ENCODE measurements at regions not wholly inside any gene's neighbourhood (a gene's known extent, or its start where the extent isn't known, plus 50 kb on each side); places are given as distances from the start of the nearest gene placed in this dataset.

DNA sequence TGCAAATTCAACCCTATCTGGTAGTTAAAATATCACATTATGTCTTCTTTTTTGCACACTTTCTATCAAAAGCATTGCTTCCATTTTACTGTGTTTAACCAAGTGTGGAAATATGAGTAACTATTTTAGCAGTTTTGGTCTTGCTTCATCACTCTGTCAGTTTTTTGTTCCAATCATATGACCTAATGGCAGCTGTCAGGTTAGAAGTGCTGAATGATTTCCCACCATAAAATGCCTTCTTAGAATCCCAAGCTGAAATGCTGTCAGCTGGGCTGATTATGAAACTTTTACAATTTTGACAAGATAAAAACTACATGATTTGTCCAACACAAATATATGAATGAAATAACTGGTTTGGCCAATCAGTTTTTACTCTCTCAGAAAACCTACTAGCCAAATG, 1654.6 kb upstream of the RAG2 start:
- no peak for DNase-seq

DNA sequence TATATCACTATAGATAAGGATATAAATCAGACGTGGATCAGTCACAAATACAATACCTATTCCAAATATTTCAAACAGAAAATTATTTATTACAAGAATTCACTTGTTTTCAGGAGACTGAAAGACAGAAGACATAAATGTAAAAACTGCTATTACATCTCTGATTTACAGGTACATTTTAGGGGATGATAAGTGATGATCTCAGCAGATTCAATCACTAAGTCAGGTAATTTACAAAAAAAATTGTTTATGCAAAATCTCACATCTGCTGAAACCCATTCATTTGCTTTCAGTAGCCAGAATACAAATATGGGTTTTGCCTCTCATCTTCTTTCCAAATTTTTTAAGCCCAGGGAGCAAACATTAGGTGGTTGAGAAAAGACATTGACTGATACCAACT, 1648.4 kb upstream of the RAG2 start:
- no peak for DNase-seq

DNA sequence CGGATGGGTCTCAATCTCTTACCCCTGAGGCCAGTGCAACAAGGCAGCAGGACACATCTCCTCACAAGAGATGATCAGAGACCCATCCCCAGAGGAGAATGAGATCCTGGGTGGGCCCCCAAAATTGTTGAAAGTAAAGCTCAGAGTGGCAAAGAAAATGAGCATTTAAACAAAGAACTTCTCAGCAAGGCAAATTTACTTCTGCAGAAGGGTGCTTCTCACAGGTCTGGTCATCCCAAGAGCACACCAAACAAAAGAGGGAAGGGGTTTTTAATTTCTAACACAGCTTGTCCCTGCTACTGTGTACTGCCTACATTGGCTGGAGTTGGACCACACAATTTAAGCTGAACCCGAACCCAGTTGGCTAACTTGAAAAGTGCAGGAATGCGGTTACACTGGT, 1628.6 kb upstream of the RAG2 start:
- no peak for DNase-seq

DNA sequence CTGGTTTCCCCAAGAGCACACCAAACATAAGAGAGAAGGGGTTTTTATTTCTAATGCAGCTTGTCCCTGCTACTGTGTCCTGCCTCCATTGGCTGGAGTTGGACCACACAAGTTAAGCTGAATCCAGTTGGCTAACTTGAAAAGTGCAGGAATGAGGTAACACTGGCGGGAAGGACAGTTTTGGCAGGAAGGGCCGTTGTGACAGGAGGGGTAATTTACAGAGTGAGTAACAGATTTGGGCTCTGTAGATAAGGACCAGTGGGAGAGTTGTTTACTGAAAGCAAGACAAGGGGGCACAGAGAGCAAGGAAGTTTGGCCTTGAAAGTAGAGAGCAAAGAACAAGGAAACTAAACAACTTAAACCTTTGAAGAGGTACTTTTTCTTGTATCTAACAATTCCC, 1623.3 kb upstream of the RAG2 start:
- no peak for DNase-seq

DNA sequence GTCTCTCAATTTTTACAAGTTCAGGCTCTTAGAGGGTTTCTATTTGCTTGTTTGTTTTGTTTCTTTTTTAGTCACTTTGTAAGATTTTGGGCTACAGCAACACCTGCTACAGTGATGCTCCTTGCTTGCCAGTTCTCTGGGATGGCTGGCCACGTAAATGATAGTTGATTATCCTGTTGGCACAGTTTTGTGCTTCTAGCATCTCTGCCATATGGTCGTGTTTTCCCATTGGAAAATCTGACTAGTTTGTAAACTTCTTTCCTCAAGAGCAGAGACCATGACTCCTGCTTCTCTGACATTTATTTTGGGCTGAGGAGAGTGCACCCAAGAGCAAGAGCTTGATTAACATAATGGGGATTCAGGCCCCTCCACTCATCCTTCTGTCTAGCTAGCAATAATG, 1621.6 kb upstream of the RAG2 start:
- no peak for DNase-seq

DNA sequence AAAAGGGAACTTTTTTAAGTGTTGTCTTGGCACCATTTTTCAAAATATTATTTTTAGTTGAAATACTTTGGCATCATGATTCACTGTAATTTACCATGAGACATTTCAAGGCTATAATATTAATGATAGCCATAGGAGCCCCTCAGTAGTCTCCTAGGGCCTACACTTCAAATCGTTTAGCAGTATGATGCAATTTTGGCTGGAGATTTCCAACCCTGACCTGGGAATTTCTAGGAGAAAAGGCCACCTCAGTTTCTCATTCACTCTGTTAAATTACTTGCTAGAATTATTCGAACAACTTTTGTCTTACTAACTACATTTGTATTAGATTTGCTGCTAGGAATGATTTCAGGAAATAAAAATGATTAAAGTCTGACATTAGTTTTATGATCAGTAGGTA, 1610.9 kb upstream of the RAG2 start:
- no peak for DNase-seq

DNA sequence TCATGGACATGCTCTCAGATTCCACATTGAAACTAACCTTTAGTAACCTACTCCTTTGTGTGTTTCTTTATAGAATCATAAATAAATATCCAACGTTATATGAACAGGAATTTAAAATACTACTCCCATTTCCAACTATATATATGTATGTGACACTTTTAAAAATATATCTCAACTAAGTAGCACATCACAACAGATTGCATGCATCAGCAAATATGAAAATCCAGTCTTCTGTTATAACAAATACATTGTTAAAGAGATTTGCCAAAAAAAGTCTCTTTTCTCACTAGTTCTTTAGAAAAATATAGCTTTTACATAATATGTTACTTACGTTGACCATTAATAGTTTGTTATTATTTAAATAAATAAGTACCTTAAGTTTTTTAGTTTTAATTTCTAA, 1608.6 kb upstream of the RAG2 start:
- DNase-seq: no peak

DNA sequence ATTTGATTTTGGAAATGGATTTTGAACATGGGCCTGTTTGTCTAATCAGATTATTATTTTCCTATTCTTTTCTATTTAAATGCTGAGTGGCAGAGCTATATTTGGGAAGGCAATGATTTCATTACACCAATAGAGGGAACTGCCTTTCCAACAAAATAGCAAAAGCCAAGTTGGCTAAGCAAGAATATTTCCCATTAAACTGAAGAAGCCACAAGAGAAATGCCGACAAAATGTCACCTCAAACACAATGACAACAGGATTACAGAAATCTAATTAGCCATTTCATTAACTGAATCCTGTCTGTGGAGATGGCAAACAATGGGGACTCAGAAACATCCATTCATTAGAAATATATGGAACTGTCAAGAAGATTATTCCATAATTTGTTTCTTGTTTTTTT, 1593.1 kb upstream of the RAG2 start:
- no peak for DNase-seq

DNA sequence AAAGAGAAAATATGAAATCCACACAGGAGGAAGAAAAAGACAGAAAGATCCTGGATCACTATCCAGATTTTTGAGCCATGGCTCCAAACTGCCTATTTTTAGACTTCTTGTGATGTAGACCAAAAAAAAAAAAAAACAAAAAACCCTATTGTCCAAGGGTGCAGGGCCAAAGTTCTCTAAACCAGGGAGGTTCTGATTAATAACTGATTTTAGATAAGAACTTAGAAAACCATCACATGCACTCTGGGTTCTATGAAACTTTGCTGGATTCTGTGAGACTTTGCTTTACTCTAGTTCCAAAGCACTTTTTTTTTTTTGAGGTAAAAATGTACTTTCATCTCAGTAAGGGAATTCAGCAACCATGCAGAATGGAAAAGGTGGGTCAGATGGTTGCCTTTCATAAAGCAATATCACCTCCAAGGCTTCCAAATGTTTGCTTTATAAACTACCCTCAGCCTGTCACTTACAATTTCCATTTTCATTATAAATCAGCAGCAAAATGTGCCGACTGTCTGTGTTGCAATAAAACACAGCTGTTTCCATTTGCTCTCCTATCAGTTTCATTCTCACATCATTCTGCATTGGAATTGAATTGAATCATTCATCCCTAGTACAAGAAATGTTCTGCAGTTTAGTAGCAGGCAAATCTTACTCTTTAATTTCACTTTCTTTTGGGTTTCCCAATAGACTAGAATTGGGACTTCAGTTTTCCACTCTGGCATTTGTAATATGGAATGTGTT, 1584.3 kb upstream of the RAG2 start:
- DNase-seq: no peak

DNA sequence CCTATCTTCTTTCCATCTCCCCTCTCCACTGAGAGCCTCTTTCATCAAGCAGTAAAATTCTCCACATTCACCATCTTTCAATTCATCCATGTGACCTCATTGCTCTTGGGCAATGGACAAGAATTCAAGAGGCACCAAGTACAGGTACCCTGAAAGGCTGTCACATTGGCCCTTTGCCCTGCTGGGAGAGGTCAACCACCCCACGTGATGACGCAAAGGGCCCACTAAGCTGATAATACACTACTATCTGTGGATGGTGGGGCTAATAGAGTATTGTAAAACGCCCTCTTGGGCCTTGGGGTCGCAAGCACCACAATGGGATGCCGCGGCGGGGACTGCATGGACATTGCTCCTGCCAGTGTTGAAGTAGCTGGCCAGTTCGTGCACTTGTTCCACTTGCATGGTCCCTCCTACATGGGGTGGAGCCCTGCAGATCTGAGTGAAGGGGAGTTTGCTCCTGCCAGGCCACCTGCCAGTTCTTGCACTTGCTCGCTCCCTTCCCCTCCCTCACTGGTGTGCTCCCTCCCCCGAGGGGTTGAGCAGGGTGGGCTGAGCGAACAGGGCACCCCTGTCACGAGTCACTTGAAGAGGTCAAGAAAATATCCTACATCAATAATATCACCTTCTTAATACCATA, 1578.8 kb upstream of the RAG2 start:
- DNase-seq: no peak

DNA sequence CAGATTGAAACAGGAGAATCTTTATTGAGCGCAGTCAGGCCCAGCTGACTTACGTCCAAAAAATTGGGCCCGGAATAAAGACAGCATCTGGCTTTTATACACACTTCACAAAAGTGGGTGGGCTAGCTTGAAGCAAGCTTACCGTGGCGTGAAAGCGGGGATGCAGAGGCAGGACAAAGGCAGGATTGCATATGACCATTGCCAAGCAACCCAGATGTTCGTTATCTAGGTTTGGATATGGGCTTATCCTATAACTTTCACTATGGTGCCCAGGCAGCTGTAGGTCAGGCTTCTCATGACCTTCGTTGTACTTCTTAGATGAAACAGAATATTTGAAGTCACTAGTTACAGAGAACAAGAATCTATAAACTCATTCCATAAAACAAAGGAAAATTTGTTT, 1575.6 kb upstream of the RAG2 start:
- DNase-seq: no peak

DNA sequence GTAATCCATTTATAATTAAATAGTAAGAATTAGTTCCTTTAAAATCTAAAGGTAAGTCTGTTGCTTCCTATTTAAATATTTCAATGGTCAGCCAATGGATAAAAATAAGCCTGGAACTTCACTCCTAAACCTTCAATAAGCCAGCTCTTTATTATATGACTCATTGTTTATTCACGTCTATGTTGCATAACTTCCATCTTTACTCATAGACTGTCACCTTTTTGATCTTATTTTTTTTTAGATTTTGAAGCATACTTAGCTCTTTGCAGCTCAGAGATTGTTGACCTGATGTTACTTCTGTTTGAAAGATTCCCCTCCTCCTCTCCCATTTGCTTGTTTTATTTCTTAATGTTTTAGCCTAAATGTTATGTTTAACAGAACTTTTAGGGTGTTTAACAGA, 1571.2 kb upstream of the RAG2 start:
- DNase-seq: no peak

DNA sequence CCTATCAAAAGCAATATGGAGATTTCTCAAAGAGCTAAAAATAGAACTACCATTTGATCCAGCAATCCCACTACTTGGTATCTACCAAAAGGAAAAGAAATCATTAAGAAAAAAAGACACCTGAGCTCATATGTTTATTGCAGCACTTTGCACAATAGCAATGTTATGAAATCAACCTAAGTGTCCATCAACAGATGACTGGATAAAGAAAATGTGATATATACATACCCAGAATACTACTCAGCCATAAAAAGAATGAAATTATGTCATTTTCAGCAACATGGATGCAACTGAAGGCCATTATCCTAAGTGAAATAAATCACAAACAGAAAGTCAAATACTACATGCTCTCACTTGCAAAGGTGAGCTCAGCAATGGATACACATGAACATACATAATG, 1565.5 kb upstream of the RAG2 start:
- DNase-seq: no peak

DNA sequence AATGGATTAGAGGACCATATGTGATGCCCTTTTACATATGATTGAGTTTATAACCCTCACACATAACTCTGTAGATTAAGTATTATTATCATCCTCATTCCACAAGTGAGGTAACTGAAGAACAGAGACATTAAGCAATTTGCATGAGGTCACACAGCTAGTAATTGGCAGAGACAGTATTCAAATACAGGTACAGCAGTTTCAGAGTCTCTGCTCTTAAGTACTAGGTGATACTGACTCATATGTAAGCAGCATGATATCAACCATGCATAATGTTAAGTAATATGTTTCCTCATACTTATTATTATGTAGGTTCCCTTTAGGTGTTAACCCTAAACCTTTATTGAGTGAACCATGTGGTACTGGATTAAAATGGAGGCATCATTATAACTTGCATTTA, 1562.4 kb upstream of the RAG2 start:
- no peak for DNase-seq

DNA sequence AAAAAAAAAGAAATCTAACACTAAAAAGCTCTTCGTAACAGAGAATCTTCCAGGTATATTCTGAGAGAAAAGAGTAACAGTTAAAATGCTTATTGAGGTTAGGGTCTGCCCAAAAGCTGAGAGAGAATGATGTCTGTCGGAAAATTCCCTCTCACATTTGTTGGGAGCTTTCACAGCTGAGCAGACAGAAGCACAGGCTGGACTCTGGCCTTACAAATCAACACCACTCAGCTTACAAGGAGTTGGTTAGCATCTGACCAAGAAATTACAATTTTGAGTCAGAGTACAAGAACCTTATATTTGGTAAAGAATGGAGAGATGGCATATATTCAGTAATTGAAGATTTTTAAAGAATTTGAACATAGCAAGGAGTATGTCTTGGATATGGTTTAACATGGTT, 1561.0 kb upstream of the RAG2 start:
- no peak for DNase-seq

DNA sequence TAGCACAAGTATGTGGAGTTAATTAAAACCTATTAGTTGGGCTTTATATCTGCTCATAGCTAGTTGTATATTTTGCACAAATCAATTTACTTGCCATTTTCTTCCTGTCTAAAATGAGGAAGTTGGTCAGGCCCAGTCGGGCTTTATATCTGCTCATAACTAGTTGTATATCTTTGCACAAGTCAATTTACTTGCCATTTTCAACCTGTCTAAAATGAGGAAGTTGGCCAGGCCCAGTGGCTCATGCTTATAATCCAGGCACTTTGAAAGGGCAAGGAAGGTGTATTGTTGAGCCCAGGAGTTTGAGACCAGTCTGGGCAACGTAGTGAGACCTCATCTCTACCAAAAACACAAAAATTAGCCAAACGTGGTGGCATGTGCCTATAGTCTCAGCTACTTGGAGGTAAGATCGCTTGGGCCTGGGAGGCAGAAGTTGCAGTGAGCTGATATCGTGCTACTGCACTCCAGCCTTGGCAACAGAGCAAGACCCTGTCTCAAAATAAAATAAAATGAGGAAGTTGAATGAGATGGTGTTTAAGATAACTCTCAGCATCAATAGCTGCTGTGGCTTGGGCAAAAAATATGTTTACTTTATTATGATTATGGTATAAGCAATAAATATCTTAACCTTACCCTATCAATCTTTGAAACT, 1558.6 kb upstream of the RAG2 start:
- DNase-seq: no peak

DNA sequence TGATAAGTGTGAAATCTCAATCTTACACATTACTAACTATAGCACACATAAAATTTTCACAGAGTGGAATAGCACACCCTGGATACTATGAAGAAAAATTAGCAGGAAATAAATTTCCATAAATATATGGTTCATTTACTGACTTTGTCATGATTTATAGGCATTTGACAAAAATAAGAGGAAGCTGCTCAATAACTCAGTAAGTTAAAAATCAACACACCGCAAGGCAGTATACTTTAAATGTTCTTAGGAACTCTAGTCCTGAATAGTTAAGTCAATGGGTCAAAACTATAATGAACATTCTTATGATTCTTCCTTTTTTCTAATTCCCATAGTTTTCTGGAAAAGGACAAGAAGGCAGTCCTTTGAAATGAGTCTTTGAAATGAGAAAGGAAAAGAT, 1557.8 kb upstream of the RAG2 start:
- DNase-seq: no peak

DNA sequence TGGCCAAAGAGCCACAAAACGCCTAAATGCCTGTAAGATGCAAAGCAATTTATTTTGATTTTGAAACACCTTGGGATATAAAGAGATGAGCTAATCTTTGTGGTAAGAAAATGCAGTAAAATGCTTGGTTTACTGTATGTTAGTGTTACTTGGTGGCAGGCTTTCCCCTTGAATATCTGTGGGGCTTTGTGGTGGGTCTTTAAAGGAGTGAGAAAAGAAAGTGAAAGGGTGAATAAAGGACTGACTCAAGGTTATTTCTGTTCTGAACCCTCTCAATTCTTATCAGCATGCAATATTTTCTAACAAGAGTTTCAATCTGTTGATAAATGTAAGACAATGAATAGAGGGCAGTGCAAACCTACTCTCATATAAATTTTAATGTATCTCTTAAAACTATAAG, 1555.9 kb upstream of the RAG2 start:
- DNase-seq: no peak

DNA sequence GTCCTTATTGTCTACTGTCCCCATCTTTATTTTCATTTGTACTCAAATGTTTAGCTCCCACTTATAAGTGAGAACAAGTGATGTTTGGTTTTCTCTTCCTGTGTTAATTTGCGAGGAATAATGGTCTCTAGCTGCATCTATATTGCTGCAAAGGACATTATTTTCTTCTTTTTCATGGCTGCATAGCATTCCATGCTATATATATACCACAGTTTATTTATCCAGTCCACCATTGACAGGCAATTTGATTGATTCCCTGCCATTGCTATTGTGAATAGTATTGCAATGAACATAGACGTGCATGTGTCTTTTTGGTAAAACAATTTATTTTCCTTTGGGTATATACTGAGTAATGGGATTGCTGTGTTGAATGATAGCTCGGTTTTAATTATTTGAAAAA, 1545.8 kb upstream of the RAG2 start:
- no peak for DNase-seq

DNA sequence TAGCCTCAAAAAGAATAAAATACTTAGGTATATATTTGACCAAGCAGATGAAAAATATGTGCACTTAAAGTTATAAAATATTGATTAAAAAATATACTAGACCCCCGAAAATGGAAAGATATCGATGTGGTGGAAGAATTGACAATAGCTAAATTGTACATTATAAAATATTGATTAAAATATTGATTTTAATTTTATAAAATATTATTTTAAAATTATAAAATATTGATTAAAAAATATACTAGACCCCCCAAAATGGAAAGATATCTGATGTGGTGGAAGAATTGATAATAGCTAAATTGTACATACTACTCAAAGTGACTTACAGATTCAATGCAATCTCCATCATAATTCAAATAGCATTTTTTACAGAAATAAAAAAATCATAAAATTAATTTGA, 1540.9 kb upstream of the RAG2 start:
- no peak for DNase-seq

DNA sequence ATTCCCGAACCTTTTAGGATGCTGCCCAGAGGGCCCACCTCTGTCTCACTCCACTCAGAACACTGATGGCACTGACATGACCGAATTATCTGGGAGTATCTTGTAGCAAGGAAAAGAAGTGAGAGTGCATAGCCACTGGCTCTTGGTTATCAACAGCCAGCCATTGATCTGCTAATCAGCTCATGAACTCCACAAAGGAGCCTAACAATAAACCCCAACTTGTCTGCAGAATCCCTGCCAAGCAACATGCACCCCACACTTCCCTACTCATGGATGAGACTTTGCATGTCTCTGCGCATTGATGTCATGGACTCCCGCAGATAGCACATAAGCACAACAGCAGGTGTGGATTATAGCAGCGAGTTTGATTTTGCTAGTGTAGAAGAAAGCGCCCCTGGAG, 1538.9 kb upstream of the RAG2 start:
- no peak for DNase-seq

DNA sequence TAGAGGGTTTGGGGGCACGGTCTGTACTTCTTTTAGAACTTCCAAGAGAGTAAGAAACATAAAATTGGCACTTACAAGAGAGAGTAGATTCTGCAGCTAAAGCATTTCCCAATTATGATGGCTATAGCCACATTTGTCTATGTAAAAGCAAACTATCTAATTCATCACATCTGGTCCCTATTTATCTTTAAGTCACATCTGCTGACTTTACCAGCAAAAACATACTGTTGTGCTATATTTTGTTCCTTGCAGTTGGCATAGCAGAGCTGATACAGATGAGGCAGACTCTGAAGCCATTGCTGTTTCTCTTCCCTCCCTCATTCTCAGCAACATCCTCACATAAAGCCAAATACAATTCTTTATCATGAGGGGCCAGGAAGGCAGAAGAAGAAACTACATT, 1533.5 kb upstream of the RAG2 start:
- DNase-seq: no peak

DNA sequence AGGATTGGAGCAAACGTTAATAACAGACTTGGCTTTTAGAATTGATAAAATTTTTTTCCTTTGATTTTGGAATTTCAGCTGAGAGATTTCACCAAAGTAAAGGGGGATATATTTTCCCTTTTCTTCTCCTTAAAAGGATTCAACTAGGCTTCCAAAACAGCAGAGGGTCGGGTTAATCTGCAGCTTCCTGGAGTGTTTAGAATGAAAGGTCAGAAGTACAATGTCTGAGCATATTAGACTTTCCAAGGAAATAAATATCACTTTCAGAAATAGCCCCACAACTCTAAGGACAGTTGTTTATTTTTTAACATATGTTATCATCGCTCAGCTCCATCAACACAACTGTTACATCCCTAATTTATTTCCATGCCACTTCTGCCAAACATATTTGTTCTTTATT, 1532.9 kb upstream of the RAG2 start:
- no peak for DNase-seq

DNA sequence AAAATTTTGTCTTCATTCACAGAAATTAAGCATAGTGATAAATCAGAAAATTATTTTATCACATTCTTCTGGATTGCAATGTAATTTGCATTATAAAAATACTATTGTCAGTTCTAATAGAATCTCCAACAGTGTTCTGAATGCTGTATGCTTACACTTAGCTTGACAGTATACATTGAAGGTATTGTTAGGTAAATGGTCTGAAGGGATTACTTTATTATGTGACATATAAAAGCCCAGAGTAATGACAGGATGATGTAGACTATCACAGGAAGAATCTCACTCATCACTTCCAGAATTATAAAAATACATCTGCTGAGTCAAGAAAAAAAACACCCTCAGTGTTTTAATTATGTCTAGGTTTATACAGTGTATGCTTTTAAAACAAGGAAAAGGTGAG, 1532.5 kb upstream of the RAG2 start:
- DNase-seq: no peak

DNA sequence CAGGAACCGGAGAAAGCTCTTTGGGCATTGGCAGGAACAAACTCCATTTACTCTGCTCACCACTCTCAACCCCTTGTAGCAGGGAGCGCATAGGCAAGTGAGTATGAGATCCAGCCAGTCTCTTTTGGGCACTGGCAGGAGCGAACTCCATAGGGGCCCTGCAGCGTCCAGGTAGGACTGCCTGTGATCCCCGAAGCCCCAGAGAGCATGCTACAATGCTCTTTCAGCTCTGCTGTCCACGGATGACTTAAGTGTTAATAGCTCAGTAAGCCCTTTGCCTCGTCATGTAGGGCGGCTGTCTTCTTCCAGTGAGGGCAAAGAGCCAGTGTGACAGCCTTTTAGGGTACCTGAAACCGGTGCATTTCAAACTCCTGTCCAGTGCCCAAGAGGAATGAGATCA, 1525.6 kb upstream of the RAG2 start:
- no peak for DNase-seq
